Hematopoietic multipotent progenitor cell treated with erythropoietin and hydrocortisone succinate and interleukin-3 and kit ligand, for 6 days (in vitro differentiated cells): ENCODE measurements at regions not wholly inside any gene's neighbourhood (a gene's known extent, or its start where the extent isn't known, plus 50 kb on each side); places are given as distances from the start of the nearest gene placed in this dataset.

Experiments used
- DNase-seq: peaks from one replicate; pipeline ENCODE4 v3.0.0-alpha.2; 2015

GRCh38 chr7:18154726-18155125 lies 127.1 kb upstream of the PRPS1L1 start:
- DNase-seq: no peak

- no peak for DNase-seq
These were observed 129.6 kb upstream of the PRPS1L1 start for GRCh38 chr7:18157233-18157632.

- DNase-seq: no peak
These were observed 135.0 kb upstream of the PRPS1L1 start for GRCh38 chr7:18162657-18163056.

GRCh38 chr7:18163091-18163490 lies 135.4 kb upstream of the PRPS1L1 start:
- DNase-seq: no peak

GRCh38 chr7:18165166-18165565 lies 137.5 kb upstream of the PRPS1L1 start:
- no peak for DNase-seq

- DNase-seq: no peak
These were observed 138.4 kb upstream of the PRPS1L1 start for GRCh38 chr7:18166002-18166401.

- no peak for DNase-seq
These were observed 140.2 kb upstream of the PRPS1L1 start for GRCh38 chr7:18167815-18168214.

- DNase-seq: no peak
These were observed 147.3 kb upstream of the PRPS1L1 start for GRCh38 chr7:18174996-18175395.

- no peak for DNase-seq
These were observed 148.3 kb upstream of the PRPS1L1 start for GRCh38 chr7:18175801-18176450.

- no peak for DNase-seq
These were observed 149.6 kb upstream of the PRPS1L1 start for GRCh38 chr7:18177129-18177814.

GRCh38 chr7:18177815-18178660 lies 150.4 kb upstream of the PRPS1L1 start:
- peak; percentile 77 for DNase-seq

GRCh38 chr7:18179093-18179492 lies 151.4 kb upstream of the PRPS1L1 start:
- DNase-seq: no peak

GRCh38 chr7:18180685-18181084 lies 153.0 kb upstream of the PRPS1L1 start:
- DNase-seq: no peak

GRCh38 chr7:18189500-18190126 lies 162.0 kb upstream of the PRPS1L1 start:
- DNase-seq: no peak

- peak; percentile 15 for DNase-seq
These were observed 163.7 kb upstream of the PRPS1L1 start for GRCh38 chr7:18191341-18191740.

- DNase-seq: no peak
These were observed 164.4 kb upstream of the PRPS1L1 start for GRCh38 chr7:18191862-18192625.

- no peak for DNase-seq
These were observed 167.0 kb upstream of the PRPS1L1 start for GRCh38 chr7:18194616-18195015.

- no peak for DNase-seq
These were observed 169.0 kb upstream of the PRPS1L1 start for GRCh38 chr7:18196638-18197037.

- DNase-seq: no peak
These were observed 171.2 kb upstream of the PRPS1L1 start for GRCh38 chr7:18198868-18199267.

GRCh38 chr7:18200266-18200665 lies 172.6 kb upstream of the PRPS1L1 start:
- DNase-seq: no peak

- no peak for DNase-seq
These were observed 173.2 kb upstream of the PRPS1L1 start for GRCh38 chr7:18200855-18201254.

- no peak for DNase-seq
These were observed 173.7 kb upstream of the PRPS1L1 start for GRCh38 chr7:18201350-18201749.
